ENCODE measurements at regions not wholly inside any gene's neighbourhood (a gene's known extent, or its start where the extent isn't known, plus 50 kb on each side); places are given as distances from the start of the nearest gene placed in this dataset.
"Not testable (repeated sequence)": the region's sequence is repeated elsewhere in the genome, so short reads cannot be mapped to it uniquely, and the experiment has no call there.

GRCh38 chr2:16363581-16363980 is 302.1 kb downstream of the CYRIA start:
- no peak for DNase-seq (ENCODE audit: low read depth in 3 of 3)

- no peak for DNase-seq (ENCODE audit: low read depth in 3 of 3)
Observed at GRCh38 chr2:16362611-16363010, 303.0 kb downstream of the CYRIA start.

GRCh38 chr2:16361261-16361995 is 304.2 kb downstream of the CYRIA start:
- no peak for DNase-seq (ENCODE audit: low read depth in 3 of 3)

- DNase-seq (ENCODE audit: low read depth in 3 of 3), result no peak
Observed at GRCh38 chr2:16359961-16360360, 305.7 kb downstream of the CYRIA start.

GRCh38 chr2:16357188-16357587 is 308.4 kb downstream of the CYRIA start:
- no peak for DNase-seq (ENCODE audit: low read depth in 3 of 3)

- no peak for DNase-seq (ENCODE audit: low read depth in 3 of 3)
Observed at GRCh38 chr2:16351541-16351940, 314.1 kb downstream of the CYRIA start.

- no peak for DNase-seq (ENCODE audit: low read depth in 3 of 3)
Observed at GRCh38 chr2:16351137-16351536, 314.5 kb downstream of the CYRIA start.

- no peak for DNase-seq (ENCODE audit: low read depth in 3 of 3)
Observed at GRCh38 chr2:16350211-16350610, 315.4 kb downstream of the CYRIA start.

GRCh38 chr2:16349811-16350210 is 315.8 kb downstream of the CYRIA start:
- no peak for DNase-seq (ENCODE audit: low read depth in 3 of 3)

- no peak for DNase-seq (ENCODE audit: low read depth in 3 of 3)
Observed at GRCh38 chr2:16348821-16349515, 316.7 kb downstream of the CYRIA start.

GRCh38 chr2:16346671-16347070 is 319.0 kb downstream of the CYRIA start:
- no peak for DNase-seq (ENCODE audit: low read depth in 3 of 3)

GRCh38 chr2:16345231-16345630 is 320.4 kb downstream of the CYRIA start:
- DNase-seq (ENCODE audit: low read depth in 3 of 3), result not testable (repeated sequence)

- DNase-seq (ENCODE audit: low read depth in 3 of 3), result no peak
Observed at GRCh38 chr2:16339206-16339605, 326.4 kb downstream of the CYRIA start.

GRCh38 chr2:16338026-16338425 is 327.6 kb downstream of the CYRIA start:
- no peak for DNase-seq (ENCODE audit: low read depth in 3 of 3)

- DNase-seq (ENCODE audit: low read depth in 3 of 3), result no peak
Observed at GRCh38 chr2:16336916-16337315, 328.7 kb downstream of the CYRIA start.

GRCh38 chr2:16336491-16336890 is 329.1 kb downstream of the CYRIA start:
- DNase-seq (ENCODE audit: low read depth in 3 of 3), result no peak

GRCh38 chr2:16335947-16336346 is 329.7 kb downstream of the CYRIA start:
- no peak for DNase-seq (ENCODE audit: low read depth in 3 of 3)

- no peak for DNase-seq (ENCODE audit: low read depth in 3 of 3)
Observed at GRCh38 chr2:16335604-16335930, 330.1 kb downstream of the CYRIA start.

GRCh38 chr2:16334886-16335603 is 330.6 kb downstream of the CYRIA start:
- DNase-seq (ENCODE audit: low read depth in 3 of 3), result no peak

GRCh38 chr2:16334366-16334765 is 331.3 kb downstream of the CYRIA start:
- DNase-seq (ENCODE audit: low read depth in 3 of 3), result no peak

- no peak for DNase-seq (ENCODE audit: low read depth in 3 of 3)
Observed at GRCh38 chr2:16333681-16334080, 332.0 kb downstream of the CYRIA start.

- no peak for DNase-seq (ENCODE audit: low read depth in 3 of 3)
Observed at GRCh38 chr2:16332681-16333557, 332.7 kb downstream of the CYRIA start.
